ENCODE measurements at regions not wholly inside any gene's neighbourhood (a gene's known extent, or its start where the extent isn't known, plus 50 kb on each side); places are given as distances from the start of the nearest gene placed in this dataset.

DNA sequence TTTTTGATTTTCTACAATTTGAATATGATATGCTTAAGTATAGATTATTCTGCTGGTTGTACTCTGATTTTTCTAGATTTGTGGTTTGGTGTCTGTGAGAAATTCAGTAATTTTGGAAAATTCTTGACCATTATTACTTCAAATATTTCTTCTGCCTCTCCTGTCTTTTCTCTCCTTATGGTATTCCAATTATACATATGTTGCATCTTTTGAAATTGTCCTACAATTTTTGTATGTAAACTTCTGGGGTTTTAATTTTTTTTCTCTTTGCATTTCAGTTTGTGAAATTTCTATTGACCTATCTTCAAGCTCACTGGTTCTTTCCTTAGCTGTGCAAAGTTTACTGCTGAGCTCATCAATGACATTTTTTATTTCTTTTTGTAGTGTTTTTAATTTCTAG, 534.4 kb upstream of the SLC35B3 start (continued):
- TF ChIP-seq GATA4 (IDR thresholded peaks at IDR 0.05; ENCODE audit: borderline replicate concordance, low read depth), result no peak

DNA sequence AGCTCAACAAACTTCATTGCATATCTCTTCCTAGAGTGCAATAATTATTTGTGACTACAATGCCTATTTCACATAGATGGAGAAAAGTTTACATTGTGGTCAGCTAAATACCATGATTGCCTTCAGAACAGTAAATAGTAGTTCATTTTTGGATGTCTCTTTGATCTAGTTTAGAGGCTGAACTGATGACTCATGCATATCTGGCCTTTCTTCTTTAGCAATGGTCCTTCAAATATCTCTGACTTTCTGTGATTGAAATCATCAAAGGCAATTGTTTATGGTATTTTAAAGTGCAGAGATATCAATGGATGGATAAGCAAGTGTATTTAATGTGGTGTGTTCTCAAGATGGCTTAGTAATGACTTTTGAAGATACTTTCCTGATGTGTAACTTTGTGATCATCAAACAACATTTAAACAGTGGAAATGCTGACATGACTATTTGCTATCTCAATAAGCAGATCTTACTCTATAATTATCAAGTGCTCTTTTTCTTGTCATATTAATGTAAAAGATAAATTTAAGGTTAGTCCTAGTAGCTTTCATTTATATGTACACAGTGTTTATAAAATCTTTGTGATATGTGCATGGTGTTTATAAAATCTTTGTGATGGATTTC, 523.7 kb upstream of the SLC35B3 start:
- Histone ChIP-seq H3K27ac (ENCODE audit: extremely low read length, insufficient read depth, low read length) (no peak overlapping the region), H3K4me1 (ENCODE audit: insufficient read depth, low read length) (peaks cover 7% of the 10 kb centered on the region), H4K20me1 (ENCODE audit: insufficient read depth, low read length) (no peaks in the 10 kb centered on the region), H3K36me3 (replicated peaks in 1 of 2; ENCODE audit: control insufficient read depth in 1 of 2, insufficient read depth in 2 of 2, low read length in 2 of 2) (no peaks in the 10 kb centered on the region), H3K27me3 (ENCODE audit: control insufficient read depth in 1 of 2, insufficient read depth in 2 of 2, low read length in 2 of 2) (no peaks in the 10 kb centered on the region), H3K9ac (ENCODE audit: insufficient read depth, low read depth, low read length) (no peak overlapping the region), H3K79me2 (ENCODE audit: insufficient read depth, low read length) (no peaks in the 10 kb centered on the region), H3K4me3 (replicated peaks in 1 of 3; ENCODE audit: insufficient read depth in 1 of 3, low read depth in 2 of 3, low read length in 3 of 3) (no peak overlapping the region), H3K4me2 (ENCODE audit: low read depth, low read length) (no peak overlapping the region), H2AFZ (ENCODE audit: low read length) (no peak overlapping the region), H3K9me3 (ENCODE audit: low read length) (no peaks in the 10 kb centered on the region)
- in situ Hi-C loops (cut with HindIII; ENCODE audit: extremely low pct_ligation_motif_present, low pct_unique_long_range_greater_than_20kb), result no loop called here
- POLR2A ChIA-PET, result no interaction called here
- peak; percentile 91 for ATAC-seq
- intact Hi-C loops (cut with micrococcal nuclease; ENCODE audit: unreplicated experiment), result no loop called here
- DNase-seq (ENCODE audit: low spot score), result peak; percentile 97
- no TSS peak for BruUV-seq (replicated peaks)
- FAIRE-seq, result peak; percentile 28
- CTCF ChIA-PET (ENCODE audit: low intra/inter-chr PET ratio, low total read pairs), result no interaction called here
- TF ChIP-seq CEBPG (CRISPR knock-in tag; IDR thresholded peaks at IDR 0.05) (no peak; the same call in 1 of the 2 replicates), CBFB (CRISPR knock-in tag; IDR thresholded peaks at IDR 0.05) (peak; percentile 99), ZNF556 (CRISPR knock-in tag; IDR thresholded peaks at IDR 0.05; ENCODE audit: borderline replicate concordance) (no peak), JUND (CRISPR knock-in tag; IDR thresholded peaks at IDR 0.05) (peak; percentile 56; the same call in 1 of the 2 replicates), CREM (IDR thresholded peaks at IDR 0.05) (peak; percentile 86), CREM (CRISPR knock-in tag; IDR thresholded peaks at IDR 0.05) (no peak), FOSL1 (CRISPR knock-in tag; IDR thresholded peaks at IDR 0.05; ENCODE audit: borderline replicate concordance) (peak; percentile 97), SKI (IDR thresholded peaks at IDR 0.05; ENCODE audit: partially characterized antibody) (no peak), FOXA3 (CRISPR knock-in tag; IDR thresholded peaks at IDR 0.05) (peak; percentile 87), HHEX (CRISPR knock-in tag; IDR thresholded peaks at IDR 0.05) (peak; percentile 81)
- TF ChIP-seq, protein P1, sequence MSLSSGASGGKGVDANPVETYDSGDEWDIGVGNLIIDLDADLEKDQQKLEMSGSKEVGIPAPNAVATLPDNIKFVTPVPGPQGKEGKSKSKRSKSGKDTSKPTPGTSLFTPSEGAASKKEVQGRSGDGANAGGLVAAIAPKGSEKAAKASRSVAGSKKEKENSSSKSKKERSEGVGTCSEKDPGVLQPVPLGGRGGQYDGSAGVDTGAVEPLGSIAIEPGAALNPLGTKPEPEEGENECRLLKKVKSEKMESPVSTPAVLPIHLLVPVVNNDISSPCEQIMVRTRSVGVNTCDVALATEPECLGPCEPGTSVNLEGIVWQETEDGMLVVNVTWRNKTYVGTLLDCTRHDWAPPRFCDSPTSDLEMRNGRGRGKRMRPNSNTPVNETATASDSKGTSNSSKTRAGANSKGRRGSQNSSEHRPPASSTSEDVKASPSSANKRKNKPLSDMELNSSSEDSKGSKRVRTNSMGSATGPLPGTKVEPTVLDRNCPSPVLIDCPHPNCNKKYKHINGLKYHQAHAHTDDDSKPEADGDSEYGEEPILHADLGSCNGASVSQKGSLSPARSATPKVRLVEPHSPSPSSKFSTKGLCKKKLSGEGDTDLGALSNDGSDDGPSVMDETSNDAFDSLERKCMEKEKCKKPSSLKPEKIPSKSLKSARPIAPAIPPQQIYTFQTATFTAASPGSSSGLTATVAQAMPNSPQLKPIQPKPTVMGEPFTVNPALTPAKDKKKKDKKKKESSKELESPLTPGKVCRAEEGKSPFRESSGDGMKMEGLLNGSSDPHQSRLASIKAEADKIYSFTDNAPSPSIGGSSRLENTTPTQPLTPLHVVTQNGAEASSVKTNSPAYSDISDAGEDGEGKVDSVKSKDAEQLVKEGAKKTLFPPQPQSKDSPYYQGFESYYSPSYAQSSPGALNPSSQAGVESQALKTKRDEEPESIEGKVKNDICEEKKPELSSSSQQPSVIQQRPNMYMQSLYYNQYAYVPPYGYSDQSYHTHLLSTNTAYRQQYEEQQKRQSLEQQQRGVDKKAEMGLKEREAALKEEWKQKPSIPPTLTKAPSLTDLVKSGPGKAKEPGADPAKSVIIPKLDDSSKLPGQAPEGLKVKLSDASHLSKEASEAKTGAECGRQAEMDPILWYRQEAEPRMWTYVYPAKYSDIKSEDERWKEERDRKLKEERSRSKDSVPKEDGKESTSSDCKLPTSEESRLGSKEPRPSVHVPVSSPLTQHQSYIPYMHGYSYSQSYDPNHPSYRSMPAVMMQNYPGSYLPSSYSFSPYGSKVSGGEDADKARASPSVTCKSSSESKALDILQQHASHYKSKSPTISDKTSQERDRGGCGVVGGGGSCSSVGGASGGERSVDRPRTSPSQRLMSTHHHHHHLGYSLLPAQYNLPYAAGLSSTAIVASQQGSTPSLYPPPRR (CRISPR knock-in tag; IDR thresholded peaks at IDR 0.05; ENCODE audit: borderline replicate concordance), result peak; percentile 71; the same call in 1 of the 2 replicates
- TF ChIP-seq, protein P2, sequence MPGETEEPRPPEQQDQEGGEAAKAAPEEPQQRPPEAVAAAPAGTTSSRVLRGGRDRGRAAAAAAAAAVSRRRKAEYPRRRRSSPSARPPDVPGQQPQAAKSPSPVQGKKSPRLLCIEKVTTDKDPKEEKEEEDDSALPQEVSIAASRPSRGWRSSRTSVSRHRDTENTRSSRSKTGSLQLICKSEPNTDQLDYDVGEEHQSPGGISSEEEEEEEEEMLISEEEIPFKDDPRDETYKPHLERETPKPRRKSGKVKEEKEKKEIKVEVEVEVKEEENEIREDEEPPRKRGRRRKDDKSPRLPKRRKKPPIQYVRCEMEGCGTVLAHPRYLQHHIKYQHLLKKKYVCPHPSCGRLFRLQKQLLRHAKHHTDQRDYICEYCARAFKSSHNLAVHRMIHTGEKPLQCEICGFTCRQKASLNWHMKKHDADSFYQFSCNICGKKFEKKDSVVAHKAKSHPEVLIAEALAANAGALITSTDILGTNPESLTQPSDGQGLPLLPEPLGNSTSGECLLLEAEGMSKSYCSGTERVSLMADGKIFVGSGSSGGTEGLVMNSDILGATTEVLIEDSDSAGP (CRISPR knock-in tag; IDR thresholded peaks at IDR 0.05; ENCODE audit: borderline replicate concordance), result no peak
- TF ChIP-seq, protein P3, sequence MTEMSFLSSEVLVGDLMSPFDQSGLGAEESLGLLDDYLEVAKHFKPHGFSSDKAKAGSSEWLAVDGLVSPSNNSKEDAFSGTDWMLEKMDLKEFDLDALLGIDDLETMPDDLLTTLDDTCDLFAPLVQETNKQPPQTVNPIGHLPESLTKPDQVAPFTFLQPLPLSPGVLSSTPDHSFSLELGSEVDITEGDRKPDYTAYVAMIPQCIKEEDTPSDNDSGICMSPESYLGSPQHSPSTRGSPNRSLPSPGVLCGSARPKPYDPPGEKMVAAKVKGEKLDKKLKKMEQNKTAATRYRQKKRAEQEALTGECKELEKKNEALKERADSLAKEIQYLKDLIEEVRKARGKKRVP (CRISPR knock-in tag; IDR thresholded peaks at IDR 0.05), result peak in 1 of 2 experiments; percentile 61; a peak in 1 of 4 replicates
- TF ChIP-seq, protein P4, sequence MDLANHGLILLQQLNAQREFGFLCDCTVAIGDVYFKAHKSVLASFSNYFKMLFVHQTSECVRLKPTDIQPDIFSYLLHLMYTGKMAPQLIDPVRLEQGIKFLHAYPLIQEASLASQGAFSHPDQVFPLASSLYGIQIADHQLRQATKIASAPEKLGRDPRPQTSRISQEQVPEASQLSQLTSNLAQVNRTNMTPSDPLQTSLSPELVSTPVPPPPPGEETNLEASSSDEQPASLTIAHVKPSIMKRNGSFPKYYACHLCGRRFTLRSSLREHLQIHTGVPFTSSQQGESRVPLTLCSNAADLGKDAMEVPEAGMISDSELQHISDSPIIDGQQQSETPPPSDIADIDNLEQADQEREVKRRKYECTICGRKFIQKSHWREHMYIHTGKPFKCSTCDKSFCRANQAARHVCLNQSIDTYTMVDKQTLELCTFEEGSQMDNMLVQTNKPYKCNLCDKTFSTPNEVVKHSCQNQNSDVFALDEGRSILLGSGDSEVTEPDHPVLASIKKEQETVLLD (CRISPR knock-in tag; IDR thresholded peaks at IDR 0.05; ENCODE audit: low read depth), result no peak

Data from HepG2 (cell line).